Adrenal gland (tissue), 5 donors: ENCODE measurements at regions not wholly inside any gene's neighbourhood (a gene's known extent, or its start where the extent isn't known, plus 50 kb on each side); places are given as distances from the start of the nearest gene placed in this dataset.

Experiments
- POLR2A ChIP-seq, 2 donors: fragments of 450-650 bp; IDR thresholded peaks; one replicate each; pipeline ENCODE4 v1.6.1; 2017; ENCODE audit warnings: antibody characterized with exemption in 2 of 2, mild to moderate bottlenecking in 2 of 2, moderate library complexity in 1 of 2
- TF ChIP-seq, protein P1 (sequence below), 6 experiments: fragments of 450-650 bp in 4 of 6; fragments of 200-600 bp in 2 of 6; sonication (generic) in 1 of 6; IDR thresholded peaks; 1 replicate in 5 of 6; 2 replicates in 1 of 6; pipeline versions ENCODE4 v1.5.1 to v1.8.0; 2016 to 2021; ENCODE audit warnings: antibody characterized with exemption in 6 of 6, mild to moderate bottlenecking in 2 of 6, moderate library complexity in 1 of 6
- donor health status: DM: no; HTN: no; CAD: no.

DNA sequence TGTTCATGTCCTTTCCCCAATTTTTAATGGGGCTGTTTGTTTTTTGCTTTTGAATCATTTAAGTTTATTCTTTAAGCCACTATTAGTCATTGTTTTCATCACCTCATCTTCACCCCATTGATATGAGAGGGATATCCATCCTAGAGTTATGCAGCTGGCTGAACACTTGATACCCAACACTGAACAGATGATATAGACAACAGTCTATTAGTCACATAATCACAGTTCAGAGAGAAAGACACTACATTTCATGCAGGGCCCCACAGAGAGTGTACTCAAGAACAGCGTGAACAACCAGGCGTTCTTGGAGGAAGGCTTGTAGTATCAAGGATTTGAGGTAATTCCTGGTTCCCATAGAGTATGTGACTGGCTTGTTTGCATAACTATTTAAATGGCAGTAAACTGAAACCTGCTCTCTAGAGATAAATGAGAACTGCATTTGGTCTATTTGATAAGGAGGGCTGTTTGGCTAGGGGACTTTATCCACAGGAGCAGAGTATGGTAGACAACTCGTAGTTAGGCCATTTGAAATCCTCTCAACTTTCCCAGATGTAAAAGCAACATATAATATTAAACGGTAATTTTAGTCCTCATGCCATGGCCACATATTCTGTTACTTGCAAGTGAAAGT is 618.7 kb downstream of the SI start:
- TF ChIP-seq, protein P1, sequence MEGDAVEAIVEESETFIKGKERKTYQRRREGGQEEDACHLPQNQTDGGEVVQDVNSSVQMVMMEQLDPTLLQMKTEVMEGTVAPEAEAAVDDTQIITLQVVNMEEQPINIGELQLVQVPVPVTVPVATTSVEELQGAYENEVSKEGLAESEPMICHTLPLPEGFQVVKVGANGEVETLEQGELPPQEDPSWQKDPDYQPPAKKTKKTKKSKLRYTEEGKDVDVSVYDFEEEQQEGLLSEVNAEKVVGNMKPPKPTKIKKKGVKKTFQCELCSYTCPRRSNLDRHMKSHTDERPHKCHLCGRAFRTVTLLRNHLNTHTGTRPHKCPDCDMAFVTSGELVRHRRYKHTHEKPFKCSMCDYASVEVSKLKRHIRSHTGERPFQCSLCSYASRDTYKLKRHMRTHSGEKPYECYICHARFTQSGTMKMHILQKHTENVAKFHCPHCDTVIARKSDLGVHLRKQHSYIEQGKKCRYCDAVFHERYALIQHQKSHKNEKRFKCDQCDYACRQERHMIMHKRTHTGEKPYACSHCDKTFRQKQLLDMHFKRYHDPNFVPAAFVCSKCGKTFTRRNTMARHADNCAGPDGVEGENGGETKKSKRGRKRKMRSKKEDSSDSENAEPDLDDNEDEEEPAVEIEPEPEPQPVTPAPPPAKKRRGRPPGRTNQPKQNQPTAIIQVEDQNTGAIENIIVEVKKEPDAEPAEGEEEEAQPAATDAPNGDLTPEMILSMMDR (IDR thresholded peaks at IDR 0.05) = no peak
- TF ChIP-seq POLR2A (IDR thresholded peaks at IDR 0.05) = no peak
